HUDEP-2 (cell line): ENCODE measurements at regions not wholly inside any gene's neighbourhood (a gene's known extent, or its start where the extent isn't known, plus 50 kb on each side); places are given as distances from the start of the nearest gene placed in this dataset.

Experiments used
- DNase-seq, 76 experiments: peaks; one replicate each; lab custom pipeline; 2025; ENCODE audit not compliant: unreplicated experiment in 76 of 76; lab: John Stamatoyannopoulos, UW

- DNase-seq, result no peak
Measured at GRCh38 chr7:72524037-72524436, 111.9 kb upstream of the CALN1 start.

- DNase-seq, result no peak
Measured at GRCh38 chr7:72504061-72504706, 92.0 kb upstream of the CALN1 start.

GRCh38 chr7:72503644-72504043 lies 91.5 kb upstream of the CALN1 start:
- no peak for DNase-seq

DNA sequence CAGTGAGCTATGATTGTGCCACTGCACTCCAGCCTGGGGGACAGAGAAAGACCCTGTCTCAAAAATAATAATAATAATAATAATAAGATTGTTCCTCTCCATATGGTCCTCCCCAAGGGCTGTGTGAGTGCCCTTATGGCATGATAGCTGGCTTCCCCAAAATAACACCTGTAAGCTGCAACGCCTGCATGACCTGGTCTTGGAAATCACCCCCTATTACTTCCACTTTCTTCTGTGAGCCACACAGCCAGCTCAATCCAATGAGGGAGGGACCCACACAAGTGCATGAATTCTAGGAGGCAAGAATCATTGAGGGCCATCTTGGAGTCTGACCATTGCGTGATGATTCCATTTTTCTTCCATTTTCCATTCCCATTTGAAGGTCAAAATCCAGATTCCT lies 82.7 kb upstream of the CALN1 start:
- DNase-seq, result no peak

DNA sequence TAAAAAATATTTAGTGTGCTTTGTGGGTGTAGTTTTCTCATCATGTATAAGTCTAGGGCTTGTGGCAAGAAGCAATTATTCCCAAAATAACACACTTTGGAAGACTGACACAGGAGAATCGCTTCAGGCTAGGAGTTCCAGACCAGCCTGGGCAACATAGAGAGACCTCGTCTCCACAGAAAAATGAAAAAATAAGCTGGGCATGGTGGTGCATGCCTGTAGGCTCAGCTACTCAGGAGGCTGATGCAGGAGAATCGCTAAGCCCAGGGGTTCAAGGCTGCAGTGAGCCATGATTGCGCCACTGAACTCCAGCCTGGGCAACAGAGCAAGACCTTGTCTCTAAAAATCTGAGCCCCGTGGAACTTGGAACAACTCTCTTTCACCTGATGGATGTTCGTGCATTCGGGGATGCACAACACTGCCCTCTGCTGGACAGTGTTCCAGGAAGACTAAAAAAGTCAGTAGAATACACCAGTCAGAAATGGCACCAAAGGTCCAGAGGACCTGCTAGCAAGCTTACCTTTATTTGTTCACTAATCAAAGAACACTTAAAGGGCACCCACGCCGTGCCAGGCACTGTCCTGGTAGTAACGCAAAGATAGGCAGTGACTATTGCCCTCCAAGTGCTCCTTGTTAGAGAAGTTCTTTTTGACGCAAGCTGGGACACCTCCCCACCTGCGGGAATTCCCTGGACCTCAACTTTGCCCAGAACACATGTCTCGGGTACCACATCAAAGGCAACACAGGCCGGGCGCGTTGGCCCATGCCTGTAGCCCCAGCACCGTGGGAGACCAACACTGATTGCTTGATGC lies 81.9 kb upstream of the CALN1 start:
- DNase-seq, result peak in 46 of 76 experiments; percentile 2 to 59 (median 18)

- no peak for DNase-seq
Measured at GRCh38 chr7:72492461-72493065, 80.4 kb upstream of the CALN1 start.

DNA sequence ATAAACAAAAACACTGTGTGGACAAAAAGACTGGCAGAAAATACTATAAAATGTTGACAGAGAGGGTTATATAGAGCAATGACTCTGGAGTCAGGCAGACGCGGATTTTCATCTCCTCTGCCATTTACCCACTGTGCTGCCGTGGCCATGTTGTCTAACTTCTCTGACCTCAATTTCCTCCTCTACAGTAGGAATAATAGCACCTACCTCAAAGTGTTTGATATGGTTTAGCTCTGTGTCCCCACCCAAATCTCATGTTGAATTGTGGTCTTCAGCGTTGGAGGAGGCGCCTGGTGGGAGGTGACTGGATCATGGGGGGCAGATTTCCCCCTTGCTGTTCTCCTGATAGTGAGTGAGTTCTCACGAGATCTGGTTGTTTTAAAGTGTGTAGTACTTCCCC lies 78.2 kb upstream of the CALN1 start:
- DNase-seq, result no peak

DNA sequence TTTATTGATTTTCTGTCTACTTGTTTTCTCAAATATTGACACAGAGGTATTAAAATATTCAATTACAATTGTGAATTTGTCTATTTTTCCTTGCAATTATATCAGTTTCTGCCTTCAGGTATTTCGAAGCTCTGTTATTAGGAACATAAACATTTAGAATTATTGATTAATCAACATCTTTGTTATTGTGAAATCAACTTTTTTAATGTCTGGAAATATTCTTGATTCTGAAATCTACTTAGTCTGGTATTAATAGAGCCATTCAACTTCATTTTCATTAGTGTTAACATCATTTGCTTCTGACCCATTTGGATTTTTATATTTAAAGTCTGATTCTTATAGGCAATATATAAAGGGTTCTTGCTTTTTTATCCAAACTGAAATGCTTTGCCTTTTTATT lies 69.8 kb upstream of the CALN1 start:
- no peak for DNase-seq

GRCh38 chr7:72476608-72477305 lies 64.6 kb upstream of the CALN1 start:
- DNase-seq, result no peak

DNA sequence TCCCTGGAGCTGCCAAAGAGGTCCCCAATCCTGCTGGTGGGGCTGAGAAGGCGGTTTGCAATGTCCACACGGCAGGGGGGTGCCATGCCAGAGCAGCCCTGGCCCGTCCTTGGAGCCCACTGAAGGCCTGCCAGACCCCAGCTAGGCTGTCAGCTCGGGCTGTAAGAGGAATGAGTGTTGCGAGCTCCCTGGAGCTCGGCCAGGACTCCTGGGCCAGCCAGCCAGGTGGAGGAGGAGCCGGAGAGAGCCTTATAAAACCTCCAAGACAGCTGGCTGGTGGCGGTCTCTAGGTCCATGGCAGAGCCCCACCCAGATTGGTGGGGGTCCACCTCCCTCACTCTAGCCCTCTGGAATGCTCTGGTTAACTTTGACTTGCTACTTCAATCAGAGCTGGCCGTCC lies 55.1 kb upstream of the CALN1 start:
- no peak for DNase-seq

- no peak for DNase-seq
Measured at GRCh38 chr7:72466797-72467196, 54.7 kb upstream of the CALN1 start.

DNA sequence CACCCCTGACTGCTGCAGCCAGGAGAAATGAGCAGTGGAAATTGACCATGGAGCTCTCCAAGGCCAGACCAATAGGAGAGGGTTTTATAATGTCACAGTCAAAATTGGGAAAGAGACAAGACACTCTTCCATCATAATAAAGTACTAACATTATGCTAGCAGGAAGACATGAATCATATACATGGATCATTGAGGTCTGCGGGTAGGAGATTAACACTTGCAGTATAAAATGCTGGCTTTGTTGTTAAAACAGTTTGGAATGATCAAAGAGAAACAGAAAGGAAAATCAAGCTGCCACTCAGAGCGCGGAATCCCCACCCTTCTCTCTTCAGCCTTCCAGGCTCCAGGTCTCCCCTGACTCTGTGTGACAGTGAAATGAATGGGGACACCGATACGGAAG lies 53.4 kb upstream of the CALN1 start:
- DNase-seq, result no peak

GRCh38 chr7:72462311-72462710 lies 50.2 kb upstream of the CALN1 start:
- no peak for DNase-seq
